Caco-2 (cell line): ENCODE measurements at regions not wholly inside any gene's neighbourhood (a gene's known extent, or its start where the extent isn't known, plus 50 kb on each side); places are given as distances from the start of the nearest gene placed in this dataset.

Source experiments
- BruUV-seq: library from RNA; stranded (reverse); fragments of 400-500 nt; replicated peaks from 2 replicates; lab custom pipeline; 2021; lab: Mats Ljungman, UMichigan
- CTCF ChIA-PET: fragments of 300-600 bp; sonication (Branson Sonifier 250); formaldehyde crosslinking; loops from one replicate; lab custom pipeline; 2022; ENCODE audit warnings: antibody characterized with exemption; lab: Charles Lee
- POLR2A ChIA-PET: fragments of 300-600 bp; sonication (Branson Sonifier 250); formaldehyde crosslinking; loops from one replicate; lab custom pipeline; 2022; ENCODE audit warnings: antibody characterized with exemption; lab: Charles Lee
- DNase-seq, 2 experiments: peaks; one replicate each; pipeline versions ENCODE4 v3.0.0 to v3.0.0-alpha.2; 2020 to 2022
- H3K27me3 ChIP-seq: replicated peaks from 2 replicates; pipeline ENCODE4 v1.6.0; 2011; ENCODE audit warnings: low read length; ENCODE audit not compliant: control insufficient read depth, insufficient read depth
- H3K36me3 ChIP-seq: 2 replicates; pipeline ENCODE4 v1.5.1; 2011; ENCODE audit warnings: low read length; ENCODE audit not compliant: control insufficient read depth, insufficient read depth
- H3K4me1 ChIP-seq: fragments of 250-450 bp; sonication (Bioruptor Pico); 2 replicates; pipeline ENCODE4 v1.5.1; 2020; ENCODE audit warnings: mild to moderate bottlenecking
- H3K4me3 ChIP-seq: 2 replicates; pipeline ENCODE4 v1.5.1; 2011; ENCODE audit warnings: low read depth, mild to moderate bottlenecking, control low read depth, low read length
- H3K9me3 ChIP-seq: fragments of 250-450 bp; sonication (Bioruptor Pico); 2 replicates; pipeline ENCODE4 v1.5.1; 2020; ENCODE audit warnings: mild to moderate bottlenecking, moderate library complexity
- H3K27ac Mint-ChIP-seq: one replicate; pipeline ENCODE4 v1.8.0; 2022; ENCODE audit warnings: mixed read lengths; ENCODE audit not compliant: unreplicated experiment
- H3K27me3 Mint-ChIP-seq: one replicate; pipeline ENCODE4 v1.8.0; 2022; ENCODE audit warnings: mixed read lengths; ENCODE audit not compliant: insufficient read depth, unreplicated experiment
- H3K36me3 Mint-ChIP-seq: one replicate; pipeline ENCODE4 v1.8.0; 2022; ENCODE audit warnings: mild to moderate bottlenecking, mixed read lengths; ENCODE audit not compliant: insufficient read depth, unreplicated experiment
- H3K4me1 Mint-ChIP-seq: one replicate; pipeline ENCODE4 v1.8.0; 2022; ENCODE audit warnings: low read depth, mixed read lengths; ENCODE audit not compliant: unreplicated experiment
- H3K4me3 Mint-ChIP-seq: one replicate; pipeline ENCODE4 v1.8.0; 2022; ENCODE audit warnings: mild to moderate bottlenecking, moderate library complexity, mixed read lengths; ENCODE audit not compliant: unreplicated experiment
- H3K9me3 Mint-ChIP-seq: one replicate; pipeline ENCODE4 v1.8.0; 2022; ENCODE audit warnings: mixed read lengths; ENCODE audit not compliant: unreplicated experiment
- intact Hi-C: fragments of 100-400 bp; cut with micrococcal nuclease; formaldehyde crosslinking; loops from one replicate; pipeline ENCODE4 v1.10.0; 2022; ENCODE audit not compliant: unreplicated experiment
- TF ChIP-seq, protein P1 (sequence below), 2 experiments: fragments of 200-600 bp in 1 of 2; IDR thresholded peaks; 1 replicate in 1 of 2; 2 replicates in 1 of 2; pipeline versions ENCODE4 v1.5.1 to v1.8.0; 2011 to 2022; ENCODE audit warnings: antibody characterized with exemption in 1 of 2, control low read depth in 1 of 2, inconsistent platforms in 1 of 2, low read depth in 1 of 2, low read length in 1 of 2, mild to moderate bottlenecking in 1 of 2, moderate library complexity in 1 of 2; ENCODE audit not compliant: insufficient read depth in 1 of 2, severe bottlenecking in 1 of 2, unreplicated experiment in 1 of 2

DNA sequence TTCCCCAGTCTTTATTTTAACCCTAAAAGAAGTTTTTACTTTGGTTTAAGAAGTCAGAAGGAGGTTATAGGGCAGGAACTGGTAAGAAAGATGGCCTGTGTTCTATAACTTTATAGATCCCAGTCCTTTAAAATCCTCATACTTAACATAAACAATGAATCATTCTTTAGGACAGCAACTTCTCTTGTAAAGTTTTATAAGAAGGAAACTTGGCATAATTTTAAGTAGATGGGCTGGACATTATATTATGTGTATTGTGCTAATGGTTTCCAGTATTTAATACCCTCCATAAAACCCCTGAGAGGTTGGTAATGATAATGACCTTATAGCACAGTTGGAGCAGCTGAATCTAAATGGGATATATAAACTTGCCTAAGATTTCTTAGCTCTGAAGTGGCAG is 247.2 kb downstream of the FAM170A start:
- Mint-ChIP-seq H3K4me1 (no peaks in the 10 kb centered on the region), H3K4me3 (no peak overlapping the region), H3K36me3 (no peaks in the 10 kb centered on the region), H3K27me3 (no peaks in the 10 kb centered on the region), H3K9me3 (no peaks in the 10 kb centered on the region), H3K27ac (no peak overlapping the region)
- Histone ChIP-seq H3K4me3 (no peak overlapping the region), H3K4me1 (no peaks in the 10 kb centered on the region), H3K9me3 (no peaks in the 10 kb centered on the region), H3K36me3 (no peaks in the 10 kb centered on the region), H3K27me3 (no peaks in the 10 kb centered on the region)
- intact Hi-C loops = no loop called here
- POLR2A ChIA-PET = no interaction called here
- BruUV-seq = no TSS peak
- TF ChIP-seq, protein P1, sequence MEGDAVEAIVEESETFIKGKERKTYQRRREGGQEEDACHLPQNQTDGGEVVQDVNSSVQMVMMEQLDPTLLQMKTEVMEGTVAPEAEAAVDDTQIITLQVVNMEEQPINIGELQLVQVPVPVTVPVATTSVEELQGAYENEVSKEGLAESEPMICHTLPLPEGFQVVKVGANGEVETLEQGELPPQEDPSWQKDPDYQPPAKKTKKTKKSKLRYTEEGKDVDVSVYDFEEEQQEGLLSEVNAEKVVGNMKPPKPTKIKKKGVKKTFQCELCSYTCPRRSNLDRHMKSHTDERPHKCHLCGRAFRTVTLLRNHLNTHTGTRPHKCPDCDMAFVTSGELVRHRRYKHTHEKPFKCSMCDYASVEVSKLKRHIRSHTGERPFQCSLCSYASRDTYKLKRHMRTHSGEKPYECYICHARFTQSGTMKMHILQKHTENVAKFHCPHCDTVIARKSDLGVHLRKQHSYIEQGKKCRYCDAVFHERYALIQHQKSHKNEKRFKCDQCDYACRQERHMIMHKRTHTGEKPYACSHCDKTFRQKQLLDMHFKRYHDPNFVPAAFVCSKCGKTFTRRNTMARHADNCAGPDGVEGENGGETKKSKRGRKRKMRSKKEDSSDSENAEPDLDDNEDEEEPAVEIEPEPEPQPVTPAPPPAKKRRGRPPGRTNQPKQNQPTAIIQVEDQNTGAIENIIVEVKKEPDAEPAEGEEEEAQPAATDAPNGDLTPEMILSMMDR (IDR thresholded peaks at IDR 0.05; ENCODE audit: insufficient read depth in 1 of 2, low read depth in 1 of 2, low read length in 1 of 2, severe bottlenecking in 1 of 2, unreplicated experiment in 1 of 2) = no peak
- CTCF ChIA-PET = no interaction called here
- DNase-seq = no peak

DNA sequence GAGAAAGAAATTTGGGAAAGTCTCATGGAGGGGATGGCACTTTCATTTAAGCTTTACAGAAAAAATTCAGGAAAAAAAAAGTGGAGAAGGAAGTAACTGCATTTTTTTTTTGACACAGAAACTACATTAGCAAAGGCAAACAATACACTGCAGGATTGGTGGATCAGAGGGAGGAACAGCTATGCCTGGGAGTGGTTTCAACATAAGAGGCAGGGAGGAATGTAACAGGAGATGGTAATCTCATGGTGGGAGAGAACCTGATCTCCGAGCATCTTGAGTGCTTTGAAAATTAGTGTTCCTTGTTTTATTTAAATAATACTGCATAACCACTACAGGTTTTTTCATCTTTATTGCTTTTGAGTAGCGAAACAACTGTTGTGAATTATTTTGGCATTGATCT is 249.4 kb downstream of the FAM170A start:
- ChIA-PET POLR2A (no interaction called here), CTCF (no interaction called here)
- intact Hi-C loops = no loop called here
- H3K27me3 ChIP-seq = no peaks in the 10 kb centered on the region
- no TSS peak for BruUV-seq
- Mint-ChIP-seq H3K9me3 (no peaks in the 10 kb centered on the region), H3K27me3 (no peaks in the 10 kb centered on the region), H3K4me1 (no peaks in the 10 kb centered on the region), H3K27ac (no peak overlapping the region), H3K36me3 (no peaks in the 10 kb centered on the region), H3K4me3 (no peak overlapping the region)
- DNase-seq = no peak
- H3K4me1 ChIP-seq = no peaks in the 10 kb centered on the region
- no peaks in the 10 kb centered on the region for H3K36me3 ChIP-seq
- no peaks in the 10 kb centered on the region for H3K9me3 ChIP-seq
- no peak overlapping the region for H3K4me3 ChIP-seq
- TF ChIP-seq, protein P1 (IDR thresholded peaks at IDR 0.05; ENCODE audit: insufficient read depth in 1 of 2, low read depth in 1 of 2, low read length in 1 of 2, severe bottlenecking in 1 of 2, unreplicated experiment in 1 of 2) = no peak

GRCh38 chr5:119879446-119879845 is 250.1 kb downstream of the FAM170A start:
- CTCF ChIA-PET = no interaction called here
- no peaks in the 10 kb centered on the region for H3K9me3 Mint-ChIP-seq
- intact Hi-C loops = no loop called here
- no peaks in the 10 kb centered on the region for H3K36me3 ChIP-seq
- POLR2A ChIA-PET = no interaction called here
- H3K4me3 ChIP-seq = no peak overlapping the region
- H3K36me3 Mint-ChIP-seq = no peaks in the 10 kb centered on the region
- BruUV-seq = no TSS peak
- H3K4me3 Mint-ChIP-seq = no peak overlapping the region
- no peaks in the 10 kb centered on the region for H3K9me3 ChIP-seq
- H3K4me1 Mint-ChIP-seq = no peaks in the 10 kb centered on the region
- TF ChIP-seq, protein P1 (IDR thresholded peaks at IDR 0.05; ENCODE audit: insufficient read depth in 1 of 2, low read depth in 1 of 2, low read length in 1 of 2, severe bottlenecking in 1 of 2, unreplicated experiment in 1 of 2) = no peak
- no peak for DNase-seq
- H3K27me3 Mint-ChIP-seq = no peaks in the 10 kb centered on the region
- no peak overlapping the region for H3K27ac Mint-ChIP-seq
- no peaks in the 10 kb centered on the region for H3K27me3 ChIP-seq
- no peaks in the 10 kb centered on the region for H3K4me1 ChIP-seq
